ENCODE measurements at regions not wholly inside any gene's neighbourhood (a gene's known extent, or its start where the extent isn't known, plus 50 kb on each side); places are given as distances from the start of the nearest gene placed in this dataset.

DNA sequence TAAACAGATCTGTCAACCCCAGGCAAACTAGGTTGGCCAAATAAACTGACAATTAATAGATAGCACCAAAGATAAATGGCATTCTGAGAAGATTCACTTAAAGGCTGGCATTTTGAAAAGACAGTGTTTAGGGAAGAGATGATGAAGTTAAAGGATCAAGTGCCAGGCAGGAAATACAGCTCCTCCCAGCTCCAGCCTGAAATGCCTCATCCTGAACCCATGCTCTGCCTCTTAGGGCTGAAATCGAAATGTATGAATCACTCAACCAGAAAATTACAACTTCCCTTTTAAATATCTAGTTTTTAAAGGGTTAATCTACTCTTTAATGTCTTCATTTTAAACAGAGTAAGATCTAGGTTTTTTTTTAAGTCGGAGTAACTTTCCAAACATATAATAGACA lies 171.2 kb upstream of the UBL3 start:
- TF ChIP-seq, protein P1, sequence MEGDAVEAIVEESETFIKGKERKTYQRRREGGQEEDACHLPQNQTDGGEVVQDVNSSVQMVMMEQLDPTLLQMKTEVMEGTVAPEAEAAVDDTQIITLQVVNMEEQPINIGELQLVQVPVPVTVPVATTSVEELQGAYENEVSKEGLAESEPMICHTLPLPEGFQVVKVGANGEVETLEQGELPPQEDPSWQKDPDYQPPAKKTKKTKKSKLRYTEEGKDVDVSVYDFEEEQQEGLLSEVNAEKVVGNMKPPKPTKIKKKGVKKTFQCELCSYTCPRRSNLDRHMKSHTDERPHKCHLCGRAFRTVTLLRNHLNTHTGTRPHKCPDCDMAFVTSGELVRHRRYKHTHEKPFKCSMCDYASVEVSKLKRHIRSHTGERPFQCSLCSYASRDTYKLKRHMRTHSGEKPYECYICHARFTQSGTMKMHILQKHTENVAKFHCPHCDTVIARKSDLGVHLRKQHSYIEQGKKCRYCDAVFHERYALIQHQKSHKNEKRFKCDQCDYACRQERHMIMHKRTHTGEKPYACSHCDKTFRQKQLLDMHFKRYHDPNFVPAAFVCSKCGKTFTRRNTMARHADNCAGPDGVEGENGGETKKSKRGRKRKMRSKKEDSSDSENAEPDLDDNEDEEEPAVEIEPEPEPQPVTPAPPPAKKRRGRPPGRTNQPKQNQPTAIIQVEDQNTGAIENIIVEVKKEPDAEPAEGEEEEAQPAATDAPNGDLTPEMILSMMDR (IDR thresholded peaks at IDR 0.05), result no peak
- no peak for TF ChIP-seq POLR2A (IDR thresholded peaks at IDR 0.05)
- Histone ChIP-seq H3K4me1 (no peaks in the 10 kb centered on the region), H3K27me3 (no peaks in the 10 kb centered on the region), H3K9me3 (no peaks in the 10 kb centered on the region), H3K4me3 (no peak overlapping the region), H3K27ac (no peak overlapping the region), H3K36me3 (ENCODE audit: low read depth, missing control alignments) (no peaks in the 10 kb centered on the region)
- no peak for DNase-seq
- WGBS, 2 donors, result 79 to 82% methylated on average over 2 of the region's 2 CpGs
- intact Hi-C loops (cut with DNase I; ENCODE audit: low total_unique reads), result no loop called here

DNA sequence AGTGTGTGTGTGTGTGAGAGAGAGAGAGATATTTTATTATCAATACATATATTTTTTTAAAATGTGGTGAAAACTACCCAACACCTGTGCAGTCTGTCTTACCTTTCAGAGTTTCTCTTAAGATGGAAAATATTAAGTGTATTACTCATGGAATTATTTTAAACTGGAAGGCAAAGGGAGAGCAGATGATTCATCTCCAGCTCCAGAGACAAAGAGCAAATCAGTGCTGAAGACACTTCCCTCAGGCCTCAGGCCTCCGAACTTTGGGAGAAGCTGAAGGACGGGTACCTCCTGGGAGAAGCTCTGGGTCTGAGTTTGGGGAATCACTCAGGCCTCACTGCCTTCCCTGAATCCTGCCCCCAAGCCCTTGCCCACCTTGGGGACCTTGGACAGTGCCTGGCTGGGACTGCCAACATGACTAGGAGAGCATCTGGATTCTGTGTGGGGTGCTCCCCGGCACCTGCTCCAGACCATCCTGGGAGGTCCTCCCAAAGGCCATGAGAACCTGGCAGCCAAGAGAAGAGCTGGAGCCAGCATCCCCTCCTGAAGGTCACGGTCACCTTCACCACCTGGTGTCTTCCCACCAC lies 170.4 kb upstream of the UBL3 start:
- 91 to 92% methylated on average over 3 to 4 of the region's 4 CpGs for WGBS, 2 donors
- H3K9me3 ChIP-seq, result no peaks in the 10 kb centered on the region
- no peak for DNase-seq
- intact Hi-C loops (cut with DNase I; ENCODE audit: low total_unique reads), result no loop called here
- H3K4me1 ChIP-seq, result no peaks in the 10 kb centered on the region
- no peak overlapping the region for H3K27ac ChIP-seq
- no peaks in the 10 kb centered on the region for H3K36me3 ChIP-seq (ENCODE audit: low read depth, missing control alignments)
- no peak overlapping the region for H3K4me3 ChIP-seq
- H3K27me3 ChIP-seq, result no peaks in the 10 kb centered on the region
- no peak for TF ChIP-seq POLR2A (IDR thresholded peaks at IDR 0.05)
- TF ChIP-seq, protein P1 (IDR thresholded peaks at IDR 0.05), result no peak

DNA sequence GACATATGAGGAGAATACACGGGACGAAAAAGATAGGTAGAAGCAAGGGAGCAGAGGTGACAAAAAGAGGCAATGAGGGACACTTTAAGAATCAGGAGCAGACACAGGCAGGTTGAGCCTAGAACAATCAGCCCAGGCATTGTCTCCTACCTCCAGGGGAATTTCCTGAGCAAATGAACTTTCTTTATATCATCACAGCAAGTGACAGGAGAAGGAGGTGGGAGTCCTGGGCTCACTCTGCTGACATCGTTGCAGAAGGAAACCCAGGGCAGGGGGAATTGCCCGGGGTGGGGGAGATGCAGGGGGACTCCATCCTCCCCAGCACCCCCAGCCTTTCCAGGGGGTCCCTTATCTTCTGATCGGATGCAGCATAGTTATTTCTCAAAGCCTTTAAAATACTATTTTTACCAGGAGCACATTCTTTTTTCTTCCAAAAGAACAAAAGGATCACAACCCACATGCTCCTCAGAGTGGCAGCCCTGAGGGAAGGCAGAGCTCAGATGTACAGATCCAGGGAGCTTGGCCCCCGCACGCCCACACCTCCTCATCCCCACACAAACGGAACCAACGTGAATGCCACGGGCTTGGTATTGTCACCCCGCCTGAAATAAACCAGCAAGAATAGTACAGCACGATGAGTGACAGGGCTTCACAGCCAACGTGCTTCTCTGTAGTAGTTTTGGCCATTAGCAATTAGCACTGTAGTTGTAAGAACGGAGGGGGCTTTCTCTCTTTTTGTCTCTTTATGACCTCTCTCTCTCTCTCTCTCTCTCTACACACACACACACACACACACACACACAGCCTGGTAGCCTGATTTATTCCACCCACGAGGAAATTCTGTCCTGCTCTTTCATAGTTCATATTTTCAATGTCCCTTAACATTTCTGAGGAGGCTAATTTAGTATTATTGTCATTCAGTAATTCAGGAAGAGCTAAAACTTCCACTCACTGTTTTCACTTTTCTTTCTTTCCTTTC lies 169.5 kb upstream of the UBL3 start:
- Histone ChIP-seq H3K9me3 (no peaks in the 10 kb centered on the region), H3K4me3 (no peak overlapping the region), H3K27me3 (no peaks in the 10 kb centered on the region), H3K4me1 (no peaks in the 10 kb centered on the region), H3K27ac (no peak overlapping the region), H3K36me3 (ENCODE audit: low read depth, missing control alignments) (no peaks in the 10 kb centered on the region)
- intact Hi-C loops (cut with DNase I; ENCODE audit: low total_unique reads), result no loop called here
- WGBS, 2 donors, result 67 to 69% methylated on average over 15 of the region's 15 CpGs
- DNase-seq, result no peak
- TF ChIP-seq, protein P1 (IDR thresholded peaks at IDR 0.05), result no peak
- TF ChIP-seq POLR2A (IDR thresholded peaks at IDR 0.05), result no peak

DNA sequence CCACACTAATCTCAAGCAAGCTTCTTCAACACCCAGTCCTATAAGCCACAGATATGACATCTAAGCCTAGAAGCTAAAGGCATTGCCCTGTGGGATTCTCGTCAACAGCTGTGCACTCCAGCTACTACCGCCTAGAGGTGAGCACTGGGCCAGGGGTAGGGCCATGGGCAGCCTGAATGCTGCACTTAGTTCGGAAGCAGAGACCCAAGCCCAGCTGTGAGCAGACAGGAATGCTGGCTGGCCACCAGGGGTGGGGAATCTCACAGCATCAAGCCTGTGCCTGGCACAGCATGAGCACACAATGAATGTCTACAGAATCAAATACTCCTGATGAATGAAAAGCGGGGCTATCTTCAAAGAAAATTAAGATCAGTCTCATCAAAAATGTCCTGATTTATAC lies 167.5 kb upstream of the UBL3 start:
- WGBS, 2 donors, result 60 to 76% methylated on average over 3 to 4 of the region's 4 CpGs
- Histone ChIP-seq H3K4me1 (no peaks in the 10 kb centered on the region), H3K9me3 (no peaks in the 10 kb centered on the region), H3K36me3 (ENCODE audit: low read depth, missing control alignments) (no peaks in the 10 kb centered on the region), H3K4me3 (no peak overlapping the region), H3K27me3 (no peaks in the 10 kb centered on the region), H3K27ac (no peak overlapping the region)
- DNase-seq, result no peak
- no peak for TF ChIP-seq POLR2A (IDR thresholded peaks at IDR 0.05)
- TF ChIP-seq, protein P1 (IDR thresholded peaks at IDR 0.05), result no peak
- intact Hi-C loops (cut with DNase I; ENCODE audit: low total_unique reads), result no loop called here
